GM19455 (cell line): ENCODE measurements at regions not wholly inside any gene's neighbourhood (a gene's known extent, or its start where the extent isn't known, plus 50 kb on each side); places are given as distances from the start of the nearest gene placed in this dataset.
"Not testable (repeated sequence)": the region's sequence is repeated elsewhere in the genome, so short reads cannot be mapped to it uniquely, and the experiment has no call there.

ENCODE experiments used
- ATAC-seq: cut with Tn5 transposase; IDR thresholded peaks from one replicate; pipeline ENCODE4 v1.9.1; 2021; ENCODE audit not compliant: unreplicated experiment

DNA sequence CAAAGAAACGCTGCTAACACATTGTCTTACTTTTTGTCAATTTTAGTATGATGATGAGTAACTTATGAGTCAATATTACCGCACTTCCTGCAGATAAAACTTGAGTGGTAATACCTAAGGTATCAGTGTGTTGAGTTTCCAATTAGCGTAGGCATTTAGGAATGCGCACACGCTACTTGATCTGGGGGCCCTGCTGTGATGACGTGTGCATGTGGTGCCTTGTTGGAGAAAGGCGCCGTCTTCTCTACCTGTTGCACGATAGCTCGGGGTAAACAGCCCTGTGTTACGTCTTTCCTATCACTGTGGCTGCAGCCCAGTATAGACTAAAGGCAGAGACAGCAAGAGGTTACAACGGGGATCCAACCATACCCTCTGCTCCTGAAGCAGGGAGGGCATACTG is 476.8 kb upstream of the ADARB2 start:
- no peak for ATAC-seq

DNA sequence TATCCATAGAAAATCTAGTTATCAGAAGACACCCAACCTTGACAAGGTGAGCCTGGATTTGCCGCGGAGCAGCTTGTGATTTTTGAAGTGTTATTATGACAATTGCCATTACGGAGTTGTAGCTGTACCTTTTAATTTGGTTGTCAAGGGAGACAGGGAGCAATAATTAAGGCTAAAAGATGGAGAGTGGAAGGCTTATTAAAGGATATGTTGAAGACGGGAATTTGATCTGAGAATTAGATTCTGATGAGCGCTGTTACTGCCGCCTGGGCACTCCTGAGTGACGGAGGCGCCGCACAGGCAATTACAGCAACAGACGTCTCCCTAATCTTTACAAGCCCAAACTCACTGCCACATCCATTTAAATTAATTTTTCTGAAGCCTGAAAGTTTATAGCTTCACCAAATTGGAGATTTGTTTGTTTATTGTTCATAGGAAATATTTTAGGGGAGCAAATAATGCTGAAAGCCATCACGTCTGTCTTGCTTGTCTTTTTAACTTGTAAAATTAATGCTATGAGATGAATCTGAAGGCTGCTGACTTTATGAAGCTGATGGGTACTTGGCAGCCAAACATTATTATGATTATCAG is 475.0 kb upstream of the ADARB2 start:
- no peak for ATAC-seq

DNA sequence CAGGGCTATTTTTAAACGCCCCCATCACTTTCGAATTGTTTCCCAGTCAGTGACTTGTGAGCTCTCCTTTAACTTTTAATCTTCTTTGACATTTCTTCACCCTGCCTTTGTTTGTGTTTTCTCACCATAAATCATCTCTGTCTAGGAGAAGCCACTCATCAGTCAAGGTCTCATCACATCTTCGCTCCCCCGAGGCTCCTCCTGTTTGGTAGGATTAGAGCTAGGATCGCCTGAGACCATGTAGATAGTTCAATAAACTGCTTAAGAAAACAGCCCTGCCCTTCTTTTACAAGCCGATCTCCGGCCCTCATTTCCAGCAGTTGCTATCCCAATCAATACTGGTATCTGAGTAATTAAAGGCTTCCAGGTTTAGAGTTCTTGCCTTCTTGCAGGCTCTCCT is 472.8 kb upstream of the ADARB2 start:
- ATAC-seq: no peak

DNA sequence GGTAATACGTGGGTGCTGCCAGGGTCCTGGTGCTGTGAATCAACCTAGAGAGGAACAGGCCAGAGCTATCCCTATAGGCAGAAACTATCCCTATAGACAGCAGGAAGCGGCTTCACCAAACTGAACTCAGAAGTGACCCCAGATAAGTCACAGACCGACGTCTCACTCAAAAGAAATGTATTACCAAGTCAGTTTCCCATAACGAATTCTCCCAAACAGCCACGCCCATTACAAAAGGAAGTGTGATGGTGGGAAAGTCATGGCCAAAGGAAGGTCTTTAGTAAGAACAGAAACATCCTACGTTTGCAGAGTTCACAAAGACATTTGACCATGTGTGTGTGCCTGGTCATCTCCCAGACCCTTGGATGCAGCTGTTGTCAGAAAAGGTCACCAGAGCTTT is 470.8 kb upstream of the ADARB2 start:
- ATAC-seq: no peak

DNA sequence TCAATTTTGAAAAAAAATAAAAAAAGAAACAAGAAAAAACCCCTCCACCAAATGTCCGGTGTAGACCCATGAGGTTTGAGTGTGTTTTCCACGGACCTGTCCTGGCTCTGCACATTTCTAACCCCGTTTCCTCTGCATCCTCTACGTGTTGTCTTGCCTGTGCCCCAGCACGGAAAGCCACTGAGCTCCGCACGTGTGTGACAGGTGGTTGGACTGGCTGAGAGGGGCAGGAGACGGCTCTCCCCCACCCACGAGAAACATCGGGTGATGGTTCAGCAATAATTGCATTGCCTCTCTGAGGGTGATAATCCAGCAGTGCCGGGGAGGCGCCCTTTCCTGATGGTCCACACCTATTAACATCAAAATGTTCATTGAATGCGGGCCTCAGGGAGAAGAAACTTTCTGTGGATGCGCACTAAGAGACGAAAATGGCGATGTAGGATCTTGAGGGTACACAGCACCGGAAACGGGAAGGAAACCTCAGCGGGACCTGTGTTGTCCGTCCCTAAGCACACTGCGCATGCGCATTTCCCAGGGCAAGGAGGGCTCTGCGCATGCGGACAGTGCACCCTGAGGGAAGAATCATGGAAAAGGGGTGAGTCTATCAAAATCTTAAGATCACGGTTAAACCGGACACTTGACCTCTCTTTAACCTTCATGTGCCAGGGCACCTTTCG is 470.1 kb upstream of the ADARB2 start:
- ATAC-seq: no peak

DNA sequence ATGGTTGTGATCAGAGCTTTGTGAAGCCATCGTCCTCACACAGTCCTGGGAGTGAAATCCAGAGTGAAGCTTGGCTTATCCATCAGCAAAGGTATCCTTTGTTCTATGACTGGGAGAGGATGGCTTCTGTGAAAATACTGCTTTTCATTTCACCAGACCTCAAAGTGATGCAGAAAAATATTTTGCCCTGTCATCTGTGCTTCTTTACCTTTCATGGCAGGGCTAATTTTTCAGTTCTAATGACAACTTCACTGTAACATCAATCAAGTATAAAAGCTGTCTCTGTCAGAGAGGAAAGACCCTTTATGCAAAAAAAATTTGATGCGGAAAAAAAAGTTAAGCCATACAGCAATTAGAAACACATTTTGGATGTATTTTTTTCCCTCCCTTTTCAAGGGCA is 468.1 kb upstream of the ADARB2 start:
- no peak for ATAC-seq

DNA sequence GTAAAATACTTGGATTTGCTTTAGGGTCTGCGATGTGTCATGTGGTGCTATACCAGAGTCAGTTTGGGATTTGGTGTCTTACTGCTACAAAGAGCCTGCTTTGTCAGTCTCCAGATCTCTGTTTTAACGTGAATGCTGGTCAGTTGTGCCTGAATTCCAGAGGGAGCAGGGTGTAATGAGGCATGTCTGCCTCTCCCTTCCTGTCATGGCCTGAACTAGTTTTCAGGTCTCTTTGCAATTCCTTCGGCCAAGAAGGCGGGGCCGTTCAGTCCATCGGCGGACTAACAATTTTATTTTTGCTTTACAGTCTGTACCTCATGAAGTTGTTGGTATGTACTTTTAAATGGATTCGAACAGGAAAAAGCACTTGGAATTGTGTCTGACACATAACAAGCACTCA is 465.1 kb upstream of the ADARB2 start:
- ATAC-seq: no peak

DNA sequence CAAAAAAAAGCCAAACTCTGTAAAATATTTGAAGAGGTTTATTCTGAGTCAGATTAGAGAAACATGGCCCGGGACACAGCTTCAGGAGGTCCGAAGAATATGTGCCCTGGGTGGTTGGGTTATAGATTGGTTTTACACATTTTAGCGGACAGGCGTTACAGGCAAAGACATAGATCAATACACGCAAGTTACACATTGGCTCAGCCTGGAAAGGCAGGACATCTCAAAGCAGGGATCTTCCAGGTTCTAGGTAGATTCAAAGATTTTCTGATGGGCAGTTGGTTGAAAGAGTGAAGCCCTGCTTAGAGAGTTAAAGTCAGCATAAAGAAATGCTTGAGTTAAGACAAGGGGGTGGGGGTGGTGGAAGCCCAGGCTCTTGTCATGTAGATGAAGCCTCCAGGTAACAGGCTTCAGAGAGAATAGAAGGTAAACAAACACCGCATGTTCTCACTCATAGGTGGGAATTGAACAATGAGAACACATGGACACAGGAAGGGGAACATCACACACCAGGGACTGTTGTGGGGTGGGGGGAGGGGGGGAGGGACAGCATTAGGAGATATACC is 464.3 kb upstream of the ADARB2 start:
- no peak for ATAC-seq

DNA sequence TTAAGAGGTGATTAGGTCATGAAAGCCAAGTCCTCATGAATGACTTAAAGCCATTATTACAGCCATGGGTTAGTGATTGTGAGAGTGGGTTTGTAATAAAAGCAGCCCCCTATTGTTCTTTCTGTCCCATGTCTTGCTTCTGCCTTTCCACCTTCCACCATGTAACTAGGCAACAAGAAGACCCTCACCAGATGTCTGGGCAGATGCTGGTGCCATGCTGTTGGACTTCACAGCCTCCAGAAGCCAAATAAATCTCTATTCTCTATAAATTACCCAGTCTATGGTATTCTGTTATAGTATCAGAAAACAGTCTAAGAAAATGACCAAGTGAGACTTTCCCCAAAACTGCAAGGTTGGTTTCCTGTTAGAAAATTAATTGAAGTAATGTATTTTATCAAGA is 460.3 kb upstream of the ADARB2 start:
- no peak for ATAC-seq

DNA sequence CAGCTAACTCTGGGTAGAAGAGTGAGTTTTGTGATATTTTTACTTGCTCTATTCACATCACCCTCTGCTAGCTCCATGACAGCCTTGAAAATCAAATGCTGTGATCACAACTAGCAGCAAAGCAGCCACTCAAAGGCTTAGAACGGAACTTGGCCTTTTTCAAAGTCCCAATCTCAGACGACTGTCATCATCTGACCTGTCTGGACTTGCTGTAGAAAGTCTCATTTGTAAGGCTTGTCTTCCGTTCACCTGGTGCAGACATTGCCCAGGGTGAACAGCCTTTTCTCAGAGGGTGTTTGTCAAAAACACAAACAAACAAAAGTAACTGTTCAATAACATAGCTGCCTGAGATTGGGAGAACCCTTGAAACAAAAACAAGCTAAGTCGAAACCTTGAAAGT is 458.9 kb upstream of the ADARB2 start:
- ATAC-seq: no peak

DNA sequence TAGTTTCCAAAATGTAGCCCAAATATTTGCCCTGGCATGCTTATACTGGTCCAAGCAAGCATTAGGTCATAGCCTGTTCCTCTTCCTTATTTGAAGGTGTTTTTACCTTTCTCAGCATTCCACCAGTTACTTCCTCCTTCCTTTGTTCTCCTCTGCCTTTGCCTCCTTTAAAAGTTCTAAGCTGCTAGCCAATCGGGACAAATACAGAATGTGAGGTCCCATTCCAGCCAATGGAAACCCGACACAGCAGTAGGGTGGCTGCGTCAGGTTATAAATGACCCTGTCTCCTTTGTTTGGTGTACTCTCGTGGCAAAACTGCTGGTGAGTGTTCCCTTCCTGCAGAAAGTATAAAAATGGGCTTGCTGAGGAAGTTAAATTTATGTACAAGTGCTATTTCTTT is 452.0 kb upstream of the ADARB2 start:
- ATAC-seq: not testable (repeated sequence)

DNA sequence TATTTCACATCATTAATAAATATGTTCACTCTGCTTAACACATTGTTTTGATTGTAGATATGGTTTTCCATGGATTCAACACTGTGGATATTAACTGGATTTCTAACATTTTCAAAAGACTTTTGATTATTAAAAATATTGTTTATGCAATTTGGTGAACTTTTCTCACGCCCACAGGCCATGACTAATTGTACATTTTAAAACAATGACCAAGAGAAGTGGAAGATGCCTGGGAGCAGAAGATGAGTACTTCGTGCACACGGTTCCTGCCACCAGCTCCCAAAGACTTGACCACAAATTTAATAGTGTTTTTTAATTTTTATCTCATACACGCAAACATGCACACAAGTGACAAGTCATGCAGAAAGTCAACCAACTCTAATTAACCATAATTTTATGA is 451.0 kb upstream of the ADARB2 start:
- no peak for ATAC-seq

DNA sequence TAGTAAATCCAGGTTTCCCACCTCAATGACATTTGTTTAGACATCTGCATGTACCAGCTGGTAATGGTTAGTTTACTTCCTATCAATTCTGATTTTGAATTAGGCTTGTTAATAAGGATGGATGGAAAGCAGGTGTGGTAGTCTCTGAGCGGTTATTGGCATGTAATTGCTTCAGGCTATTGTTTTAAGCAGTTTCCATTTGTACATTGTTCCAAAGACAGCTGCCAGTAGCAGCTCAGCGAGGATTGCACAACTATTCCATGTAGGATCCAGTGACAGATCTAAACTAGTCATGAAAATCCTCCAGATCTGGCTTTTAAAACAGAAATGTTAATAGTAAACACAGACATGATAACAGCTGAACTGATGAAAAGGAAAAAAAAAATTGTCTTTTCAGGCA is 436.0 kb upstream of the ADARB2 start:
- no peak for ATAC-seq

DNA sequence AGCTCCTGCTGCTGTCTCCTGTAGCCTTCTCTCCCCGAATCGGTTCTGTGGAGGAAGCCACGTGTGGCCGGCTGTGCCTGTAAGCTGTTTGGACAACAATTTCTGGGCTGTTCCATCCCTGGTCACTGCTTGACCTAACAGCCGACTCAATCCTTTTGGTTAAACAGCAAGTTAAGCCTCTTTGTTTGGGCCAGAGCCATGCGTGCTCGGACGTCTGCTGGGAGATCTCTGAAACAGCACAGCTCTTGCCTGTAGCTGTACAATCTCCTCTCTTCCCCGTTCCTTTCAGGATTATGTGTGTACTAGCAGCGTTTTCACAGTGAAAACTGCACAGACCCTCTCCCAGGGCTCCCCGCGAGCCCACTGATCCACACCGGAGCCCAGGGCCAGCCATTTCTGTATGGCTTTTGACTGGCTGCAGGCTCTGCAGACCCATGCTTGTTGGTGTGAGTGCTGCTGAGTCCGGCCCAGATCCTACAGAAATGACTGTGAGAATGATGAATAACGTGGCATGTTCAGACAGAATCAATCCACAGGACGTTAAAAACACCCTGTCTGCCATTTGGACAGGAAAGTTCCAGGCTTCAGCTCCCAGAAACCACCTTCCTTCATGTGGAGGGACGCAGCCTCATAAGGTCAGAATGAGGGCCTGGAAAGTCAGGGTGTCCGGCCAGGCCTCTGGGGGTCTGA is 428.6 kb upstream of the ADARB2 start:
- ATAC-seq: no peak

DNA sequence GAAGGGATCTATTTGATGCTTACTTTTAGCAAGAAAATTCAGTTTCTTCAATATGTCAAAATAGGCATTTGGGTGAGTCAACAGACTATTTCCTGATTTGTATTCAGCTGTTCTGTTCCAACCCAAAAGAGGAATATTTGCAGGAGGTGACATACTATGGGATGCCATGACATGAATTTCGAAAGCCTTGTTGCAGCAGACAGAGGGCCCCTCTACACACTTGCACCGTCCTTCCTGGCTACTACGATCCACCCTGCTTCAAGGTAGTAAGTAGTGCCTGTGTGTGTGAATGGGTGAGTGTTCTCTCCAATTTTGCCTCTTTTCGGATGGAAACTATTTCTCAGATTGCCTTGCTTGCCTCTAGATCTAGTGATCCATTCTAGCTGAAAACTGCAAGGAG is 413.0 kb upstream of the ADARB2 start:
- no peak for ATAC-seq

DNA sequence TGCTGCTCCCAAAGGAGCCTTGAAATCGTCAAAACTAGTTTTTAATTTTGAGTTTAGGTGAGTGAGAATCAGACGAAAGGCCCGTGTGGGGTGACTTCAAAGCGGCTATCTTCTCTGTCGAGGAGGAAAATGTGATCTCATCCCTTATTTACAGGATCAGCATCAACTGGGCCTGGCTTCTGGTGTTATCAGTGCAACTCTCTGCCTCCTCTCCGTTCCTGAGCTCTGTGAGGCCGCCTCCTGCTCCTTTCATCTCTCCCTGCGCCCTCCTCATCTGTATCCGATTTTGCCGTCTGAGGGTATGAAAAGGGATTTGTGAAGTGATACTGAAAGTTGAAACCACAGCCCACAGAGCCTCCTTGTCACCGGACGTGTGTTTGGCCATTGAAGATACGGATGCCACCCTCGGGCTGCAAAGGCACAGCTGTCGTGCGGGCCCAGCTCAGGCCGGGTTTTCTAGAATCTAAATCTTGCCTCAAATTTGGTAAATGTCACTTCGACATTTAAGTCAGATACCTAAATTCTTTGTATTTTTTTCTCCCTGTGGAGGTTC is 408.7 kb upstream of the ADARB2 start:
- no peak for ATAC-seq

DNA sequence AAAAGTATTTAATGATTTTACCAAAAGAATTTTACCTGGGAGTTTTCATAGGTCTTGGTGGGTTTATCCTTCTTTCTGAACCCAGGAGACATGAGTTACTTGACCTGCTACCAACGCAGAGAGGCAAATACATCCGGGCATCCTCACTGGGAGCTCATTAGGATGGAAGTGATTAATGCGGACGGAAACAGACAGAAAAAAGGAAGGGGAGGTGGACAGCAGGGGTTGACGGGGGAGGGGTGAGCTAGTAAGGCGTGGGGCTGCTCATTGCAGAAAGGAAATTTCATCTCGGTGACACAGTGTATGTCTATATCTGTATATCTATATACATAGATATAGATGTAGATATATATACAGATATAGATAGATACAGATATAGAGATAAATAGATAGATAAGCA is 408.2 kb upstream of the ADARB2 start:
- no peak for ATAC-seq

DNA sequence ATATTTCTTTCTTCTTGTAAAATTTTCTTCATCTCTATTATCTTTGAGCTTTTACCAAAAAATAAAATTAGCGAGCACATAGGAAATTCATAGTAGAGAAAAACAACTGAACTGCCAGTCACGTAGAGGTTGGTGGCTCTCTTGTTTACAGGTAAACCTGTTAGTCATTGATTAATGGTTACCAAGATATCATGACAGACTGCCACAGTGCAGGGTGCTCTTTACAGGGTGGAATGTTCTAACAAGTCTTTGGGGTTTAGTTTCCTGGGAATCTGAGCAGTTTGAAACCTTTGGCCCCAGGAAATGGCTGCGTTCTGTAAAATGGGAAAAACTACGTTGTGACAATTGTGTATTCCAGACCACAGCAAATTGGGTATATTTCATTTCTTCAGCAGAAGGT is 407.3 kb upstream of the ADARB2 start:
- ATAC-seq: no peak

DNA sequence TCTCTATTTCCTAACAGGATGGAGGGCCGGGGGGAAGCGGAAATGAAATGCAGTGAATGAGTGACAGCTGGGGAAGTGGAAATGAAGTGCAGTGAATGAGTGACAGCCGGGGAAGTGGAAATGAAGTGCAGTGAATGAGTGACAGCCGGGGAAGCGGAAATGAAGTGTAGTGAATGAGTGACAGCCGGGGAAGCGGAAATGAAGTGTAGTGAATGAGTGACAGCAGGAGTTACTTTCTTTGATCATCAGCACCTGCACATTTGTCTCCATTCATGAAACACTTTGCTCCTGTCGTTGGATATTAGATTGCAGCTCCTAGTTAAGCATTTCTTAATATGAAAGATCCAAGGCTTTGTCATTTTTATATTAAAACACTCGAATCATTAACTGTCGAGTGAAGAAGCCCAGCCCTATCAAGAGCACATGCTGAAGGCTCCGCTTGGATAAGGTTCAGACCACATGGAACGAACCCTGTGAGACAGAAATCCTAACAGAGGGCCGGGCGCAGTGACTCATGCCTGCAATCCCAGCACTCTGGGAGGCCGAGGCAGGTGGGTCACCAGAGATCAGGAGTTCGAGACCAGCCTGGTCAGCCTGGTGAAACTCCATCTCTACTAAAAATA is 406.0 kb upstream of the ADARB2 start:
- no peak for ATAC-seq

DNA sequence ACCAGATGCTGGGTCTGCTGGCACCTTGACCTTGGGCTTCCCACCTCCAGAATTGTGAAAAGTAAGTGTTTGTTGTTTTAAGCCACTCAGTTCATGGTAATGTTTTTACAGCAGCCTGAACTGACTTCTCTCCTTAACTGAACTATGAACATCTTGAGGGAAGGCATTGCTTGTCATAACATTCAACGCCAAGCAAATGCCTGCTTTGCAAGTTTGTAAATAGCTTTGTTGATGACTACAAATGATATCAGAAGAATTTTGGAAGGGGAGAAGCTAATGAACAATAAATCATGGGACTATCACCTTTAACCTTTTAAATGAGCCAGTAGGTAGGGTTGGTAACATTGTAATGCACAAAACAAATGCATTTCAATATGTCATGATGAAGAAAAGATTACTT is 402.4 kb upstream of the ADARB2 start:
- ATAC-seq: no peak

DNA sequence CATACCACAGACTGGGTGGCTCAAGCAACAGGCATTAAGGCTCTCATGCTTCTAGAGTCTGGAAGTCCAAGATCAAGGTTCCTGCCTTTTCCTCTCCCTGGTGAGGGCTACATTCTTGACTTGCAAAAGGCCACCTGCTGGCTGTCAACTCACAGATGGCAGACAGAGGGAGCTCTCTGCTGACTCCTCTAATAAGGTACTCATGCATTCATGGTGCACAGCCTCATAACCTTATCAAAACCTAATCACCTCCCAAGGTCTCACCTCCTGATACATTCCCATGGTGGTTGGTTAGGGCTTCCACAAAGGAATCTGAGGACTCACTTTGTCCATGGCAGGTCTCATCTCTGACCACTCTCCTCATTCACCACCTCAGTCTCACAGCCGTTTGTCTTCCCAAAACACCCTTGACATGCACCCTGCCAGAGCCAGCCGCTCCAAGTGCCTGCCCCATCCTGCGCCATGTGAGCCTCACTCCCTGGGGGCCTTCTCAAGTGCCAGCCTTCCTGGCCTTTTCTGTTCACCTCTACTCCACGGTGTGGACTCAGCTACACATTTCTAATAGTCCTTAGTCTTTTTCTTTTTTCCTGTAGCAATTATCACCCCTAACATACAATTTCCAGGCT is 400.3 kb upstream of the ADARB2 start:
- ATAC-seq: no peak
